HL-60 (cell line): ENCODE measurements at regions not wholly inside any gene's neighbourhood (a gene's known extent, or its start where the extent isn't known, plus 50 kb on each side); places are given as distances from the start of the nearest gene placed in this dataset.

Experiments used
- DNase-seq, 2 experiments: peaks; one replicate each; pipeline ENCODE4 v3.0.0-alpha.2; 2010 to 2020; ENCODE audit warnings: low read depth in 1 of 2, low spot score in 1 of 2
- H3K27ac ChIP-seq: fragments of 250-450 bp; sonication (Bioruptor Pico); replicated peaks from 2 replicates; pipeline ENCODE4 v1.5.1; 2020; ENCODE audit warnings: mild to moderate bottlenecking, moderate library complexity
- H3K27me3 ChIP-seq: fragments of 250-450 bp; sonication (Bioruptor Pico); 2 replicates; pipeline ENCODE4 v1.5.1; 2021; ENCODE audit warnings: mild to moderate bottlenecking, moderate library complexity; ENCODE audit not compliant: insufficient read depth, poor library complexity, severe bottlenecking
- H3K4me3 ChIP-seq: replicated peaks from 2 replicates; pipeline ENCODE4 v1.5.1; 2011; ENCODE audit warnings: mild to moderate bottlenecking, control low read depth, low read length; ENCODE audit not compliant: insufficient read depth
- GABPA ChIP-seq: IDR thresholded peaks from 2 replicates; pipeline ENCODE4 v1.6.1; 2012; ENCODE audit warnings: low read depth
- POLR2AphosphoS5 ChIP-seq: IDR thresholded peaks from 2 replicates; pipeline ENCODE4 v1.6.1; 2012; ENCODE audit warnings: low read depth
- SPI1 ChIP-seq: IDR thresholded peaks from 2 replicates; pipeline ENCODE4 v1.6.1; 2012; ENCODE audit warnings: low read depth, mild to moderate bottlenecking, borderline replicate concordance
- TF ChIP-seq, protein P1 (sequence below): IDR thresholded peaks from 2 replicates; pipeline ENCODE4 v1.6.1; 2012; ENCODE audit warnings: low read depth; ENCODE audit not compliant: insufficient replicate concordance
- TF ChIP-seq, protein P2 (sequence below): IDR thresholded peaks from one replicate; pipeline ENCODE4 v1.5.1; 2011; ENCODE audit warnings: low read length, control low read depth, inconsistent platforms; ENCODE audit not compliant: insufficient read depth

DNA sequence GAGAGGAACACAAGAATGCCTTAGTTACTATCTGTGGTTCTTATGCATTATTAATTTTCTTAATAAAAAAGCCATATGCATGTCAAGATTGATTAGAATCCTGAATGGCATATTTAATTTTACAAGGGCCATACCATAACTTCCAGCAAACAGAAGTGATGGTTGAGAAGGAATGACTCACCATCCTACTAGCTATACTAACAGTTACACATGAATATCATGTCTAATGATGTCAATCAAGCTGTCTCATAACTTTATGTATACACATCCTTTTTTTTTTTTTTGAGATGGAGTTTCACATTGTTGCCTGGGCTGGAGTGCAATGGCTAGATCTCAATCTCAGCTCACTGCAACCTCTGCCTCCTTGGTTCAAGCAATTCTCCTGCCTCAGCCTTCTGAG is 1123.9 kb downstream of the NLGN4Y start:
- Histone ChIP-seq H3K4me3 (no peak overlapping the region), H3K27ac (no peak overlapping the region), H3K27me3 (no peaks in the 10 kb centered on the region)
- TF ChIP-seq SPI1, result no peak
- TF ChIP-seq, protein P1, sequence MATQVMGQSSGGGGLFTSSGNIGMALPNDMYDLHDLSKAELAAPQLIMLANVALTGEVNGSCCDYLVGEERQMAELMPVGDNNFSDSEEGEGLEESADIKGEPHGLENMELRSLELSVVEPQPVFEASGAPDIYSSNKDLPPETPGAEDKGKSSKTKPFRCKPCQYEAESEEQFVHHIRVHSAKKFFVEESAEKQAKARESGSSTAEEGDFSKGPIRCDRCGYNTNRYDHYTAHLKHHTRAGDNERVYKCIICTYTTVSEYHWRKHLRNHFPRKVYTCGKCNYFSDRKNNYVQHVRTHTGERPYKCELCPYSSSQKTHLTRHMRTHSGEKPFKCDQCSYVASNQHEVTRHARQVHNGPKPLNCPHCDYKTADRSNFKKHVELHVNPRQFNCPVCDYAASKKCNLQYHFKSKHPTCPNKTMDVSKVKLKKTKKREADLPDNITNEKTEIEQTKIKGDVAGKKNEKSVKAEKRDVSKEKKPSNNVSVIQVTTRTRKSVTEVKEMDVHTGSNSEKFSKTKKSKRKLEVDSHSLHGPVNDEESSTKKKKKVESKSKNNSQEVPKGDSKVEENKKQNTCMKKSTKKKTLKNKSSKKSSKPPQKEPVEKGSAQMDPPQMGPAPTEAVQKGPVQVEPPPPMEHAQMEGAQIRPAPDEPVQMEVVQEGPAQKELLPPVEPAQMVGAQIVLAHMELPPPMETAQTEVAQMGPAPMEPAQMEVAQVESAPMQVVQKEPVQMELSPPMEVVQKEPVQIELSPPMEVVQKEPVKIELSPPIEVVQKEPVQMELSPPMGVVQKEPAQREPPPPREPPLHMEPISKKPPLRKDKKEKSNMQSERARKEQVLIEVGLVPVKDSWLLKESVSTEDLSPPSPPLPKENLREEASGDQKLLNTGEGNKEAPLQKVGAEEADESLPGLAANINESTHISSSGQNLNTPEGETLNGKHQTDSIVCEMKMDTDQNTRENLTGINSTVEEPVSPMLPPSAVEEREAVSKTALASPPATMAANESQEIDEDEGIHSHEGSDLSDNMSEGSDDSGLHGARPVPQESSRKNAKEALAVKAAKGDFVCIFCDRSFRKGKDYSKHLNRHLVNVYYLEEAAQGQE, result no peak
- TF ChIP-seq, protein P2, sequence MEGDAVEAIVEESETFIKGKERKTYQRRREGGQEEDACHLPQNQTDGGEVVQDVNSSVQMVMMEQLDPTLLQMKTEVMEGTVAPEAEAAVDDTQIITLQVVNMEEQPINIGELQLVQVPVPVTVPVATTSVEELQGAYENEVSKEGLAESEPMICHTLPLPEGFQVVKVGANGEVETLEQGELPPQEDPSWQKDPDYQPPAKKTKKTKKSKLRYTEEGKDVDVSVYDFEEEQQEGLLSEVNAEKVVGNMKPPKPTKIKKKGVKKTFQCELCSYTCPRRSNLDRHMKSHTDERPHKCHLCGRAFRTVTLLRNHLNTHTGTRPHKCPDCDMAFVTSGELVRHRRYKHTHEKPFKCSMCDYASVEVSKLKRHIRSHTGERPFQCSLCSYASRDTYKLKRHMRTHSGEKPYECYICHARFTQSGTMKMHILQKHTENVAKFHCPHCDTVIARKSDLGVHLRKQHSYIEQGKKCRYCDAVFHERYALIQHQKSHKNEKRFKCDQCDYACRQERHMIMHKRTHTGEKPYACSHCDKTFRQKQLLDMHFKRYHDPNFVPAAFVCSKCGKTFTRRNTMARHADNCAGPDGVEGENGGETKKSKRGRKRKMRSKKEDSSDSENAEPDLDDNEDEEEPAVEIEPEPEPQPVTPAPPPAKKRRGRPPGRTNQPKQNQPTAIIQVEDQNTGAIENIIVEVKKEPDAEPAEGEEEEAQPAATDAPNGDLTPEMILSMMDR, result no peak
- TF ChIP-seq GABPA, result no peak
- TF ChIP-seq POLR2AphosphoS5, result no peak
- no peak for DNase-seq

DNA sequence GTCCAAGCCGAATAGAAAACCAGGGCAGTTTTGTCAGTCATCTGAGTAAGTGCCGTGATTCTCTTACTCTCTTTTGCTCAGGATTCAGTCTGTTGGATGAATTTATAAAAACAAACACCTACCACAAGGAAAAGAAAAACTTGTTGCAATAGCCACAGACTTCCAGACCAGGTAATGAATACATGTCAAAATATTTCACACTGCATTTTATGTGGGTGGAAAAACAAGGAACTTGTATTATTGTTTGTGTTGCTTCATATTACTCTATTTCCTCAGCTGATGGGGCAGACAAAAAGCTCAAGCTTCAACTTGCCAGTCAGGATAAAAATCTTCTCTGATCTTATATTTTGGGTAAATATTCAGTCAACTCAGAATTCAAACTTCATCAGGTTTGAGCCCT is 1125.7 kb downstream of the NLGN4Y start:
- H3K27ac ChIP-seq, result no peak overlapping the region
- no peak overlapping the region for H3K4me3 ChIP-seq
- TF ChIP-seq GABPA, result no peak
- TF ChIP-seq POLR2AphosphoS5, result no peak
- DNase-seq, result no peak
- H3K27me3 ChIP-seq, result no peaks in the 10 kb centered on the region

DNA sequence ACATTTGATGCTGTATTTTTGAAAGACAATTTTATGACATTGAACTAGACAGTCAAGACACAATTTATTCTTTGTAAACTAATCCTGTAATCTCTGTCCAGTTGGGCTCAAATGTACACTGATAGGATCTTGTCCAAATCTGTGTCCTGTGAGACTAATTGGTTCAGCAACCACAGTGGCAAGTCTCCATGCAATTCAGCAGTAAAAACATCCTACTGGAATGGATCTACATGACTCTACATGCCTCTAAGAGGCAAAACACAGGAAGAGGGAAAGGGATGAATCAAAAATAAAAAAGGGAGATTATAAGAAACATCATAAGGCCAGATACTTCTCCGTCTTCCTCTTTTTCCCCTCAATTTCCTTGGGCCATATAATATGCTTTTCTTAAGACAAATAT is 1164.2 kb downstream of the NLGN4Y start:
- Histone ChIP-seq H3K4me3 (no peak overlapping the region), H3K27me3 (no peaks in the 10 kb centered on the region), H3K27ac (no peak overlapping the region)
- no peak for DNase-seq
- TF ChIP-seq SPI1 (no peak), GABPA (no peak), POLR2AphosphoS5 (no peak)
- TF ChIP-seq, protein P2, result no peak
- TF ChIP-seq, protein P1, result no peak

DNA sequence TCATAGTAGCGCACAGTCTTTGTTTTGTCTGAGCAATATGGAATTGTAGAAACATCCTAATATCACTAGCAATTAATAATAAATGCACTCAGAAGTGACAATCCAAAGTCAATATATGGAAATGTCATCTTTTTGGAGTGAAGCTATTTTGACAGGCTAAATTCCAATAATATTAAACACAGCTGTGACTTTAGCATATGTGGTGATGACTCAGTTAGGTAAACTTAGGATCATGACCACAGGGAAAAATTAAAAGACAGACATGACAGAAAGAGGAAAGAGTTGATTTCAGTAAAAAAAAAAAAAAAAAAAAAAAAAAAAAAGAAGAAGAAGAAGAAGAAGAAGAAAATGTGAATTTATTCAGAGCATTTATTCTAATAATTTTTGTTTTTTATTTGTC is 1165.7 kb downstream of the NLGN4Y start:
- no peaks in the 10 kb centered on the region for H3K27me3 ChIP-seq
- TF ChIP-seq, protein P1, result no peak
- TF ChIP-seq SPI1 (no peak), GABPA (no peak), POLR2AphosphoS5 (no peak)
- TF ChIP-seq, protein P2, result no peak
- H3K4me3 ChIP-seq, result no peak overlapping the region
- H3K27ac ChIP-seq, result no peak overlapping the region
- no peak for DNase-seq
